Heart left ventricle (tissue), 16 donors: ENCODE measurements at regions not wholly inside any gene's neighbourhood (a gene's known extent, or its start where the extent isn't known, plus 50 kb on each side); places are given as distances from the start of the nearest gene placed in this dataset.
"Not testable (repeated sequence)": the region's sequence is repeated elsewhere in the genome, so short reads cannot be mapped to it uniquely, and the experiment has no call there.

Experiments
- ATAC-seq, 4 donors: fragments of 200-7000 bp; cut with Tn5 transposase; one replicate each; pipeline ENCODE4 v1.9.1; 2020 to 2022; ENCODE audit warnings: moderate library complexity in 4 of 4, mild to moderate bottlenecking in 3 of 4, moderate number of reproducible peaks in 1 of 4
- DNase-seq, 5 donors: peaks; one replicate each; pipeline ENCODE4 v3.0.0-alpha.2; 2020
- H3K27ac ChIP-seq, 12 donors: fragments of 200-600 bp; sonication (generic) in 4 of 12; one replicate each; pipeline versions ENCODE4 v1.5.0 to v1.8.0; 2016 to 2022; ENCODE audit warnings: mild to moderate bottlenecking in 2 of 12
- H3K27me3 ChIP-seq, 9 donors: fragments of 200-600 bp; sonication (generic) in 2 of 9; one replicate each; pipeline versions ENCODE4 v1.5.1 to v1.8.0; 2016 to 2022; ENCODE audit warnings: mild to moderate bottlenecking in 3 of 9
- H3K36me3 ChIP-seq, 9 donors: fragments of 200-600 bp; sonication (generic) in 2 of 9; one replicate each; pipeline versions ENCODE4 v1.5.0 to v1.8.0; 2018 to 2022; ENCODE audit warnings: mild to moderate bottlenecking in 2 of 9
- H3K4me1 ChIP-seq, 12 donors: fragments of 200-600 bp; sonication (generic) in 4 of 12; one replicate each; pipeline versions ENCODE4 v1.5.0 to v1.8.0; 2016 to 2022; ENCODE audit warnings: mild to moderate bottlenecking in 3 of 12
- H3K4me3 ChIP-seq, 12 donors: fragments of 200-600 bp; sonication (generic) in 4 of 12; one replicate each; pipeline versions ENCODE4 v1.5.0 to v1.8.0; 2017 to 2022; ENCODE audit warnings: mild to moderate bottlenecking in 9 of 12, moderate library complexity in 4 of 12
- H3K9me3 ChIP-seq, 12 donors: fragments of 200-600 bp; sonication (generic) in 4 of 12; one replicate each; pipeline versions ENCODE4 v1.5.0 to v1.8.0; 2016 to 2022; ENCODE audit warnings: mild to moderate bottlenecking in 1 of 12
- CTCF ChIP-seq, 12 donors: fragments of 200-600 bp; sonication (generic) in 4 of 12; IDR thresholded peaks; one replicate each; pipeline versions ENCODE4 v1.5.0 to v1.8.0; 2018 to 2022; ENCODE audit warnings: antibody characterized with exemption in 12 of 12, mild to moderate bottlenecking in 5 of 12
- POLR2A ChIP-seq, 2 donors: fragments of 450-650 bp; IDR thresholded peaks; one replicate each; pipeline ENCODE4 v1.6.1; 2017; ENCODE audit warnings: antibody characterized with exemption in 2 of 2, mild to moderate bottlenecking in 2 of 2, moderate library complexity in 2 of 2
- WGBS, 4 donors: extraction: QIAGEN DNeasy Blood & Tissue Kit in 2 of 4; methylation state at CpG; one replicate each; pipeline versions ENCODE4 v1.1.5 to v1.1.7; 2013 to 2018; 5-methylcytosine and 5-hydroxymethylcytosine counted together
- intact Hi-C, 10 donors: fragments of 100-400 bp; cut with DNase I; formaldehyde crosslinking; loops; one replicate each; pipeline versions ENCODE4 v1.11.1 to v1.14.2; 2022
- donor health status: ischemic (EF 13 %, LVEDD 7.1; RV severe dilation, severe dysfunction).
- donor health status: healthy with polysubstance abuse.
- donor health status: DM: no; HTN: yes; CAD: no.
- donor health status: DM: no; HTN: no; CAD: no.
- donor health status: ischemic (EF 25% LVEDD 6.9; RV normal size, moderate dysfunction).
- donor health status: ischemic (EF 25% LVEDD 5.7; RV mildly dilated, moderate dysfunction).
- donor health status: healthy.
- donor health status: DM: yes; HTN: yes; CAD: no.
- donor health status: ischemic (EF 35%, LVEDD 5.7; RV mildly dilated, moderate dysfunction).
- donor health status: nonischemic (EF 11% LVEDD 7.7; RV severe dilation, severe dysfunction).
- donor health status: DM: yes; HTN: yes; CAD: no.
- donor health status: PGD.
- donor health status: ischemic (EF 29% LVEDD 5.4; RV normal size, mild dysfunction).
- donor health status: nonischemic (EF 23%, LVEDD 6.1; RV moderate dilation, normal function).

GRCh38 chr16:13483121-13483520, 436.8 kb upstream of the ERCC4 start:
- TF ChIP-seq POLR2A (IDR thresholded peaks at IDR 0.05) (no peak), CTCF (IDR thresholded peaks at IDR 0.05) (no peak)
- ATAC-seq = no peak
- intact Hi-C loops = no loop called here
- 60 to 77% (median 70%) methylated on average over 3 of the region's 3 CpGs for WGBS, 4 donors
- H3K27ac ChIP-seq = no peak overlapping the region
- no peaks in the 10 kb centered on the region for H3K4me1 ChIP-seq
- peaks cover 0 to 9% (median 0%) of the 10 kb centered on the region in 12 donors for H3K9me3 ChIP-seq
- no peaks in the 10 kb centered on the region for H3K27me3 ChIP-seq
- no peaks in the 10 kb centered on the region for H3K36me3 ChIP-seq
- no peak overlapping the region for H3K4me3 ChIP-seq
- no peak for DNase-seq

DNA sequence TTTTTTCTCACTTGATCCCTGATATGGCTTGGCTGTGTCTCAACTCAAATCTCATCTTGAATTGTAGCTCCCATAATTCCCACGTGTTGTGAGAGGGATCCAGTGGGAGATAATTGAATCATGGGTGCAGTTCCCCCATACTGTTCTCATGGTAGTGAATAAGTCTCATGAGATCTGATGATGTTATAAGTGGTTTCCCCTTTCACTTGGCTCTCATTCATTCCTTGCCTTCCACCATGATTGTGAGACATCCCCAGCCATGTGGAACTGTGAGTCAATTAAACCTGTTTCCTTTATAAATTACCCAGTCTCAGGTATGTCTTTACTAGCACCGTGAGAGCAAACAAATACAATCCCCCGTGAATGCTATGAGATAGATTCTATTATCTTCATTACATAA, 430.5 kb upstream of the ERCC4 start:
- ATAC-seq, H3K27me3 ChIP-seq, H3K27ac ChIP-seq, DNase-seq, H3K36me3 ChIP-seq, H3K9me3 ChIP-seq, H3K4me3 ChIP-seq, intact Hi-C loops, H3K4me1 ChIP-seq: not testable (repeated sequence)
- 71 to 86% (median 78%) methylated on average over 3 of the region's 3 CpGs for WGBS, 4 donors

DNA sequence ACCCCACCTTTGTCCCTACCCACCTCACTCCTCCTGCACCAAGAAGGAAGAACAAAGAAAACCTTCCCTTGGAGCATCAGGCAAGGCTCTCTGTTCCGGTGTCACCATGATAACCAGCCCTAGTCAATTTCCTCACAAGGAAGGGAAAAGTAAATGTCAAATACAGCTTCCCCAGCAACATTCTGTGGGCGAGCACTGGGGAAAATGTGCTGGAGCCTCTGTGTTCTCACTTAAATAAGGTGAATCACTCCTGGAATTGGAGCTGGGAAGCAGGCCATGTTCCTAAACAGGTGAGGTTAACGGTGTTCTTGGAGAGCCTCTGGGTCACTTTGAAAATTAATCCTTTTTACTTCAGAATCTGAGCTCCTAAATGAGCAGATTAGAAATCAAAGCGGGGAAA, 427.9 kb upstream of the ERCC4 start:
- TF ChIP-seq POLR2A (IDR thresholded peaks at IDR 0.05) (no peak), CTCF (IDR thresholded peaks at IDR 0.05) (no peak)
- intact Hi-C loops = loop anchor here in 1 of 10 donors (10.0 kb wide), 1 partner anchor 63 kb away; no protein-coding TSS in a partner anchor
- Histone ChIP-seq H3K36me3 (no peaks in the 10 kb centered on the region), H3K4me3 (no peak overlapping the region), H3K27ac (no peak overlapping the region), H3K4me1 (no peaks in the 10 kb centered on the region), H3K27me3 (peaks cover 0 to 8% (median 0%) of the 10 kb centered on the region in 9 donors), H3K9me3 (peaks cover 0 to 2% (median 0%) of the 10 kb centered on the region in 12 donors)
- ATAC-seq = no peak
- no peak for DNase-seq
- WGBS, 4 donors = 65 to 79% (median 69%) methylated on average over 4 of the region's 4 CpGs

DNA sequence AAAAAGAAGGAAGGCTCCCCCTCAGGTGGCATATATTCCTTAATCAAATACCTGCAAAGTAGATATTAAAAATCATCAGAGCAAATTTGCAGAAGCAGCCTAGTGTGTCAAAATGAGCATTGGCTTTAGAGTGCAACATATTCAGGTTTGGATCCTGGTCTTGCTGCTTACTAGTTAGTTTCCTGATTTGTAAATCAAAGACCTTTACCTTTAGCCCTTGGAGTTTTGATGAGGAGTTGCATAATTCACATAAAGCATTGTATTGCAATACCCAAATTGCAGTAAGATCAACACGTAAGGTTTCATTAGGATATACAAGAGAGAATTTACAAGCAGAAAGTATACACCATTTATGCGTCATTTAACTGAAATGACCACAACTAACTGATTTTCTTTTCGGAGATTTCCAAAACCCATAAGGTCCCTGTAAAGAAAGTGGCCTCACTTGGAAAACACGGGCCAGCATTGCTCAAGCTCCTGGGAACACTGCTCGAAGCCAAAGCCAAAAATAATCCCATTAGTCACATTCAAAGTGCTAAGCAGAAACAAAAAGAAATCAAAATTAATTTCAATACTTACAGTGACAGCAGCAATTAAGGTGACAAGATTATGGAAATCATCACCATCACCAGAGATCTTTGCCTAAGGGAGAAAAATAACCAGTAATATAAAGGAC, 415.9 kb upstream of the ERCC4 start:
- Histone ChIP-seq H3K4me1 (no peaks in the 10 kb centered on the region), H3K4me3 (no peak overlapping the region), H3K27ac (no peak overlapping the region), H3K36me3 (no peaks in the 10 kb centered on the region), H3K27me3 (peaks cover 0 to 1% (median 0%) of the 10 kb centered on the region in 9 donors), H3K9me3 (peaks cover 0 to 11% (median 0%) of the 10 kb centered on the region in 12 donors)
- no peak for ATAC-seq
- DNase-seq = no peak
- intact Hi-C loops = no loop called here
- WGBS, 4 donors = 69 to 82% (median 70%) methylated on average over 5 of the region's 5 CpGs
- no peak for TF ChIP-seq POLR2A (IDR thresholded peaks at IDR 0.05)
- TF ChIP-seq CTCF (IDR thresholded peaks at IDR 0.05) = no peak

- intact Hi-C loops = no loop called here
- 62 to 65% (median 63%) methylated on average over 5 of the region's 5 CpGs for WGBS, 4 donors
- Histone ChIP-seq H3K36me3 (no peaks in the 10 kb centered on the region), H3K9me3 (peaks cover 0 to 11% (median 0%) of the 10 kb centered on the region in 12 donors), H3K27ac (no peak overlapping the region), H3K4me3 (no peak overlapping the region), H3K4me1 (no peaks in the 10 kb centered on the region), H3K27me3 (peaks cover 0 to 4% (median 0%) of the 10 kb centered on the region in 9 donors)
- no peak for ATAC-seq
- no peak for DNase-seq
- TF ChIP-seq POLR2A (IDR thresholded peaks at IDR 0.05) = no peak
- TF ChIP-seq CTCF (IDR thresholded peaks at IDR 0.05) = no peak
Observed at GRCh38 chr16:13507530-13507929, 412.4 kb upstream of the ERCC4 start.
